DOHH2 (cell line): ENCODE measurements at regions not wholly inside any gene's neighbourhood (a gene's known extent, or its start where the extent isn't known, plus 50 kb on each side); places are given as distances from the start of the nearest gene placed in this dataset.

Experiments used
- EZH2phosphoT487 ChIP-seq: fragments of 200-600 bp; sonication (generic); IDR thresholded peaks from 2 replicates; pipeline ENCODE4 v1.6.1; 2017; ENCODE audit warnings: borderline replicate concordance, mild to moderate bottlenecking, antibody characterized with exemption, low read length, moderate library complexity, mixed read lengths
- TF ChIP-seq, protein P1 (sequence below): fragments of 200-600 bp; sonication (generic); IDR thresholded peaks from one replicate; pipeline ENCODE4 v1.5.1; 2014; ENCODE audit warnings: antibody characterized with exemption, mild to moderate bottlenecking, low read depth, low read length; ENCODE audit not compliant: poor library complexity, severe bottlenecking

DNA sequence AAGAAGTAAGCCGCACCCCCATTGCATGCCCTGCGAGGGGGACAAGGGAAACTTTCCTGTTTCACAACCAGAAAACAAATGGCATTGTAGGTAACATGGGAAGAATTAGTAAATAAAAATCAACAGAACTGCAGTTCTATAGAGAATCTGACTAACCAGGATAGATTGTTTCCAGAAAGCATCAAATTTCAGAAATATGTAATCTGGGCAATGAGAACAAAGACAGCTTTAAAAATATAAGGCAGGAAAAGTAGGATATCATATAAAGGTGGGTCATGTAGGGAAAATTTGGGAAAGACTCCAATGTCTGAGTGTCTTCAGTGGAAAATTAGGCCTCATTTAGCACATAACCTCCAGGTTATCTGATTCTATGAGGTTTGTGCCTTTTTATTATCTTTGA lies 58.3 kb upstream of the RANBP6 start:
- TF ChIP-seq, protein P1, sequence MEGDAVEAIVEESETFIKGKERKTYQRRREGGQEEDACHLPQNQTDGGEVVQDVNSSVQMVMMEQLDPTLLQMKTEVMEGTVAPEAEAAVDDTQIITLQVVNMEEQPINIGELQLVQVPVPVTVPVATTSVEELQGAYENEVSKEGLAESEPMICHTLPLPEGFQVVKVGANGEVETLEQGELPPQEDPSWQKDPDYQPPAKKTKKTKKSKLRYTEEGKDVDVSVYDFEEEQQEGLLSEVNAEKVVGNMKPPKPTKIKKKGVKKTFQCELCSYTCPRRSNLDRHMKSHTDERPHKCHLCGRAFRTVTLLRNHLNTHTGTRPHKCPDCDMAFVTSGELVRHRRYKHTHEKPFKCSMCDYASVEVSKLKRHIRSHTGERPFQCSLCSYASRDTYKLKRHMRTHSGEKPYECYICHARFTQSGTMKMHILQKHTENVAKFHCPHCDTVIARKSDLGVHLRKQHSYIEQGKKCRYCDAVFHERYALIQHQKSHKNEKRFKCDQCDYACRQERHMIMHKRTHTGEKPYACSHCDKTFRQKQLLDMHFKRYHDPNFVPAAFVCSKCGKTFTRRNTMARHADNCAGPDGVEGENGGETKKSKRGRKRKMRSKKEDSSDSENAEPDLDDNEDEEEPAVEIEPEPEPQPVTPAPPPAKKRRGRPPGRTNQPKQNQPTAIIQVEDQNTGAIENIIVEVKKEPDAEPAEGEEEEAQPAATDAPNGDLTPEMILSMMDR: no peak
- TF ChIP-seq EZH2phosphoT487: no peak
